ENCODE measurements at regions not wholly inside any gene's neighbourhood (a gene's known extent, or its start where the extent isn't known, plus 50 kb on each side); places are given as distances from the start of the nearest gene placed in this dataset.

DNA sequence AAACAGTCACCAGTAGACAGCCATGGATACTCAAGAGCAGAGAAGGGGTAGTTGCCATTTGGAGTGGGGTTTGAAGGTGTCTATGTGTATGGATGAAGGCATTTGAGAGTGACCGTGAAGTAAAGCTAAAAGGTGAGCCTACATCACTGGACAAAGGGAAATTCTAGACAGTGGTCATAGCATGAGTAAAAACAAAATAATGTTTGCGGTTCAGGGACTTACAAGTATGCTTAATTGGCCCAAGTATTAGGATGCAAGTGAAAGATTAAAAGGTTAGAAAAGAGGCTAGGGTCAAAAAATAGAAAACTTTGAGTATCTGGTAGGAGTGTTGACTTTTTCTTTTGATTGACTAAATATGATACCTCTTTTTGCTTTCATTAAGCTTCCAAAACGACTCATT is 238.1 kb upstream of the SLC8A1 start:
- TF ChIP-seq, protein P1, sequence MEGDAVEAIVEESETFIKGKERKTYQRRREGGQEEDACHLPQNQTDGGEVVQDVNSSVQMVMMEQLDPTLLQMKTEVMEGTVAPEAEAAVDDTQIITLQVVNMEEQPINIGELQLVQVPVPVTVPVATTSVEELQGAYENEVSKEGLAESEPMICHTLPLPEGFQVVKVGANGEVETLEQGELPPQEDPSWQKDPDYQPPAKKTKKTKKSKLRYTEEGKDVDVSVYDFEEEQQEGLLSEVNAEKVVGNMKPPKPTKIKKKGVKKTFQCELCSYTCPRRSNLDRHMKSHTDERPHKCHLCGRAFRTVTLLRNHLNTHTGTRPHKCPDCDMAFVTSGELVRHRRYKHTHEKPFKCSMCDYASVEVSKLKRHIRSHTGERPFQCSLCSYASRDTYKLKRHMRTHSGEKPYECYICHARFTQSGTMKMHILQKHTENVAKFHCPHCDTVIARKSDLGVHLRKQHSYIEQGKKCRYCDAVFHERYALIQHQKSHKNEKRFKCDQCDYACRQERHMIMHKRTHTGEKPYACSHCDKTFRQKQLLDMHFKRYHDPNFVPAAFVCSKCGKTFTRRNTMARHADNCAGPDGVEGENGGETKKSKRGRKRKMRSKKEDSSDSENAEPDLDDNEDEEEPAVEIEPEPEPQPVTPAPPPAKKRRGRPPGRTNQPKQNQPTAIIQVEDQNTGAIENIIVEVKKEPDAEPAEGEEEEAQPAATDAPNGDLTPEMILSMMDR (IDR thresholded peaks at IDR 0.05) = no peak
- TF ChIP-seq POLR2A (IDR thresholded peaks at IDR 0.05) = no peak

Measured in thyroid gland (tissue), 4 donors.